ENCODE measurements at regions not wholly inside any gene's neighbourhood (a gene's known extent, or its start where the extent isn't known, plus 50 kb on each side); places are given as distances from the start of the nearest gene placed in this dataset.

DNA sequence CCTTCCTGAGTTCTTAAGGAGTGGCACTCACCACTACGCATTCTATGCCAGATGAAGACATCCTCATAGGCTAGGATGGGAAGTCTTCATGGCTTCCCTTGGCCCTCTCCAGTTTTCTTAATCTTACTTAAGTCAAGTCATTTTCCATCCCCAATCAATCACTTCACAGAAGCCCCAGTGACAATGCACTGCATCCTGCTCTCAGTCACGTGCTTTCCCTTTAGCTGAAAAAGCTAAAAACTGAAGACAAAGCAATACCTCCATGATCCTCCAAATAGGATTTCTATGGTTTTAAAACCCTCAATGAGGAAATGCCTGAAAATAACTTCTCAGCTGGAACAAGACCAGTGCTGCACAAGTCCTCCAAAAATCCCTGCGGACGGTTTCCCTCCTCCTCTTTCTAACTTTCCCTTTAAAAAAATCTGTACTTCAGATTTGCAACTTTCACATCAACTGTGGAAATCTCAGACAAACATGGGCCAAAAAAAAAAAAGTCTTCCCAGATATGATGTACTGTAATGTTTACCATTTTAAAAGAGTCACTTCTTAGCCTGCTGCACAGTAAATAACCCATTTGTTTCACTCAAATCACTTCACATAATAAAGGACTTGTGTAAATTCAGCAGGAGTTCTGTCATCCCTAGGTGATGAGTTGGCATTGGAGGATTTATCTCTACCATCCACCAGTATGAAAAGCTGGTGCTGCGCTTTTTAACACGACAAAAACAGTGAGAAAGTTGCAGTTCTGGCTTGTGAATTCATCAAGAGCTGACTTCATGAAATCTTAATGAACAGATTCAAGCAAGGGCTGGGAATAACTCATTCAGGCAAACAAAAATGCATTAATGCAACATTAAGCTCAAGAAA is 590.0 kb upstream of the NOX3 start:
- no peak for DNase-seq (ENCODE audit: low spot score)
- no peaks in the 10 kb centered on the region for H3K4me1 Mint-ChIP-seq (ENCODE audit: low read depth)
- peaks cover 20% of the 10 kb centered on the region for H3K9me3 Mint-ChIP-seq

DNA sequence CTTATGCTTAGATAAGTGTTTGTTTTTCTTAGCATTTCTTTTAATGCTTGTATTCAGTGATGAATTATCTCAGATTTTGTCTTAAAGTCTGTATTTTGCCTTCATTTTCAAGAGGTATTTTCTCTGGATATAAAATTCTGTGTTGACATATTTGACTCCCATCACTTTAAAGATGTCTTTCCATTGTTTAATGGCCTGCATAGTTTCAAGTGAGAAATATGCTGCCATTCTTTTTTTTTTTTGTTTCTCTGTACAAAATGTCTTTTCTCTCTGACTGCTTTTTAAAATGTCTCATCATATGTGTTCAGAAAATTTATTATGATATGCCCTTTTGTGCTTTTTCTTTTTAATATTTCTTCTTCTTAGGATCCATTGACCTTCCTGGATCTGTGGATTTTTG is 578.0 kb upstream of the NOX3 start:
- Mint-ChIP-seq H3K27me3 (ENCODE audit: low read depth) (no peaks in the 10 kb centered on the region), H3K4me1 (ENCODE audit: low read depth) (peaks cover 2% of the 10 kb centered on the region), H3K27ac (no peak overlapping the region), H3K9me3 (peaks cover 21% of the 10 kb centered on the region), H3K36me3 (ENCODE audit: low read depth) (no peaks in the 10 kb centered on the region), H3K4me3 (ENCODE audit: low read depth) (no peak overlapping the region)
- intact Hi-C loops (cut with micrococcal nuclease): no loop called here
- no peak for DNase-seq (ENCODE audit: low spot score)

More for the DNA sequence above, 590.0 kb upstream of the NOX3 start:
- no peak overlapping the region for H3K27ac Mint-ChIP-seq
- H3K36me3 Mint-ChIP-seq (ENCODE audit: low read depth): no peaks in the 10 kb centered on the region
- no peak overlapping the region for H3K4me3 Mint-ChIP-seq (ENCODE audit: low read depth)
- H3K27me3 Mint-ChIP-seq (ENCODE audit: low read depth): no peaks in the 10 kb centered on the region
- intact Hi-C loops (cut with micrococcal nuclease): no loop called here

DNA sequence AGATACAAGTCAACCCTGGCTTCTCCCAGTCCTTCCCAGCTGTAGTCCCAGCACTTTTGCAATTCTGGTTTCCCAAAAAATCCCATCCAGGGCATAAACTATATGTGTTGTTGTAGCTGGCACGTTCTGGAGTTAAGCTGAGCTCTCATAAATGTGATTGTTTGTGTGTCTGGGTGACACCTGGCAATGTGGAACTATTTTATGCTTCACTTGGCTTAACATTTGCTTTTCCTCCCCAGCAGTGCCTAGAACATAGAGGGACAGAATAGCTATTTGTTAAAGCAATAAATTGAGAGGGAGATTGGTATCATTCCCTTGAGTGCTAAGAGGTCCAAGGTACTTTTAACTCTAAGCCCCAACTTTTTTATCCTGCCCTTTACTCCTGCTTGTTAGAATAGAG is 575.9 kb upstream of the NOX3 start:
- Mint-ChIP-seq H3K4me3 (ENCODE audit: low read depth) (no peak overlapping the region), H3K9me3 (peaks cover 24% of the 10 kb centered on the region), H3K4me1 (ENCODE audit: low read depth) (peaks cover 3% of the 10 kb centered on the region), H3K27ac (no peak overlapping the region), H3K27me3 (ENCODE audit: low read depth) (no peaks in the 10 kb centered on the region), H3K36me3 (ENCODE audit: low read depth) (no peaks in the 10 kb centered on the region)
- no peak for DNase-seq (ENCODE audit: low spot score)
- intact Hi-C loops (cut with micrococcal nuclease): no loop called here

DNA sequence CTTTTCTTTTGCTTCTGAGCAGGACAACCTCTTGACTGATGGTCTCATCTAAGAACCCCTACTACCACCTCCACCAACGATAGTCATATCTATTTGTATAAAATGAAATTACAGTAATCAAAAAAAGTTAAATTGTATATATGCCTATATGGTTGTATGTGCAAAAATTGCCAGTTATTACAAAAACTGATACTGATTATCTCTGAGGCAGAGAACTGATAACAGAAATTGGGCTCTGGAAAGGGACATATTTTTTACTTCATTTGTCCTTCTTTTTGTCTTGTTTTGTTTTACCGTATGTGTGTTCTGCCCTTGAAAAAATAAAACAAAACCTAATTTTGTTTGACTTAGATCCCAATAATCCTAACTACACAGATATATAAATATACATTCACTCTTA is 574.4 kb upstream of the NOX3 start:
- intact Hi-C loops (cut with micrococcal nuclease): no loop called here
- DNase-seq (ENCODE audit: low spot score): no peak

DNA sequence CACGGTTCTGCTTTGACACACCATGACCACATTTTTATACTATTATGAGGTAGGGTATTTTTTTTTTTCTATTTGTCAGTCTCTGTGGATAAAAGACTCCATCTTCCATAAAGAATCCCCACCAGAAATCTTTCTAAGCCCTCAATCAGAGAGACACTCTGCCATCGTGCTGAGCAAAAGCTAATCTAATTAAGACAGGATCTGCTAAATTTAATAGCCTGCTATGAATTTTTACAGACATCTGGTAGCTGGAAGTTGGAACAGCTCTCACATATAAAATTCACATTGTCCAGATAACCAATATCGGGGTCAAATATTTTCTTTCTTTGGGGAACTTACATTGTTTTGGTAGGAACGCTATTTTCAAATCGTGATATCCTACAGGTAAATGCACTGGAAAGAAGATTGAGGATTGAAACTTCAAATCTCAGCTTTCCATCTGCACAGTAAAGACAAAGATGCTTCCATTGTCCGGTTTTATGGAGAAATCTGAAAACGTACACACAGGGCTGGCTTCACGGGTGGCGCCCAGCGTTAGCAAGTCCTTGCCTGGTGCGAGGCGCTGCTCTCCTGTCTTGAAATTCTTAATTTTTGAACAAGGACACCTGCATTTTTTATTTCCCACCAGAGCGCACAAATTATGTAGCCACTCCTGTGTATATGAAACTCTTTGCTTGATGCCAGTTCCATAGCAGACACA is 573.8 kb upstream of the NOX3 start:
- intact Hi-C loops (cut with micrococcal nuclease): no loop called here
- Mint-ChIP-seq H3K4me1 (ENCODE audit: low read depth) (peaks cover 3% of the 10 kb centered on the region), H3K9me3 (peaks cover 32% of the 10 kb centered on the region), H3K27ac (peak overlapping the region; percentile 54), H3K27me3 (ENCODE audit: low read depth) (no peaks in the 10 kb centered on the region), H3K36me3 (ENCODE audit: low read depth) (no peaks in the 10 kb centered on the region), H3K4me3 (ENCODE audit: low read depth) (no peak overlapping the region)
- DNase-seq (ENCODE audit: low spot score): no peak

More for the DNA sequence above, 574.4 kb upstream of the NOX3 start:
- H3K36me3 Mint-ChIP-seq (ENCODE audit: low read depth): no peaks in the 10 kb centered on the region
- H3K4me1 Mint-ChIP-seq (ENCODE audit: low read depth): peaks cover 3% of the 10 kb centered on the region
- H3K27ac Mint-ChIP-seq: no peak overlapping the region
- H3K9me3 Mint-ChIP-seq: peaks cover 30% of the 10 kb centered on the region
- H3K27me3 Mint-ChIP-seq (ENCODE audit: low read depth): no peaks in the 10 kb centered on the region
- no peak overlapping the region for H3K4me3 Mint-ChIP-seq (ENCODE audit: low read depth)

DNA sequence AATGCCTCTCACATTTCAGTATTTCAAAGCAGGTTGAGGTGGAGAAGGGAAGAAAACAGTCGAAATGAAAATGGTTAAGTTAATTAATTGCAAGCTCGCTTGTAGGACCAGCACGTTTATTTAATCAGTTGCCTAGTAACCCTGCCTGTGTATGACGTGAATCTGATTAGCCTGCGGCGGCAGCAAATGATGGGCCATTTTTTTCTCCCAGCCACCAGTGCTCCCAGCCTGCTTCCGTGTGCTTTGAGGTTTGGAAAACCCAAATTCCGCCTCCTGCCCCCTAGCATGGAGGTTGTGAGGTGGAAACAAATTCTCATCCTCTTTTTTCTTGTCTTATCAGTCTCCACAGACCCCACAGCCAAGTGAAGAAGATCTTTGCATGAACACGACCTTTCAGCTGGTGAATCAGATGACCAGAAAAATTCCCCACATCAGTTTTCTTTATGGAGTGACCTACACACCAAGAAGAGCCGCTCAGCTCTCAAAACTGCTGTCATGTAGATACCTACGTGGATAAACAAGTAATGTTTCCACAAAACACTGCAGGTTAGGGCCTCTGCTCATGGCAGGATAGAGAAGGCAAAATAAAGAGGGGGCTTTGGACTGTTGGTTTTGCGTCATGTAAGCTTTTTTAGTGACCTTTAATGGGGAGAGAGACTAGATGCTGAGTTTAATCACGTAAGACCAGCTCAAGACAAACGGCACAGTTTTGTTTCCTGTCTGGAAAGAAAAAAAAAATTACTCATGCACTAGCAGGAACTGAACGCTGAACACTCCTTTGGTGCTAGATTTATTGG is 572.9 kb upstream of the NOX3 start:
- intact Hi-C loops (cut with micrococcal nuclease): no loop called here
- Mint-ChIP-seq H3K4me3 (ENCODE audit: low read depth) (no peak overlapping the region), H3K4me1 (ENCODE audit: low read depth) (peaks cover 3% of the 10 kb centered on the region), H3K9me3 (peaks cover 33% of the 10 kb centered on the region), H3K27me3 (ENCODE audit: low read depth) (no peaks in the 10 kb centered on the region), H3K36me3 (ENCODE audit: low read depth) (no peaks in the 10 kb centered on the region), H3K27ac (peak overlapping the region; percentile 54)
- DNase-seq (ENCODE audit: low spot score): no peak

DNA sequence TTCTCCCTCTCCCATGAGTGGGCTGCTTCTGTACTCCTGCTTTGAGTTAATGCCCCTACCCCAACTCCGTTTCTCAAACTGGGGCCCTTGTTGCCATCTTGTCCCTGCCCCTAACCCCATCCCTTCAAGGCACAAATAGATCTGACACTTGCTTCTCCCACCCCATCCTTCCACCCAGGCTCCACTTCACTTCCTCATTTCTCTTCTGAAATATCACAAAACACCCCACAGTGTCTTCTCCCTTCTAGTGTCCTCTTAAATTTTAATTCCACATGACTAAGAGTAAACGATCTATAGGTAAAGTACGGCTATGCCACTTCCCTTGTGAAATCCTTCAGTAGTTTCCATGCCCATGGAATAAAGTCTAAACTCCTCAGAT is 571.6 kb upstream of the NOX3 start:
- H3K27ac Mint-ChIP-seq: no peak overlapping the region
- H3K9me3 Mint-ChIP-seq: peaks cover 27% of the 10 kb centered on the region

DNA sequence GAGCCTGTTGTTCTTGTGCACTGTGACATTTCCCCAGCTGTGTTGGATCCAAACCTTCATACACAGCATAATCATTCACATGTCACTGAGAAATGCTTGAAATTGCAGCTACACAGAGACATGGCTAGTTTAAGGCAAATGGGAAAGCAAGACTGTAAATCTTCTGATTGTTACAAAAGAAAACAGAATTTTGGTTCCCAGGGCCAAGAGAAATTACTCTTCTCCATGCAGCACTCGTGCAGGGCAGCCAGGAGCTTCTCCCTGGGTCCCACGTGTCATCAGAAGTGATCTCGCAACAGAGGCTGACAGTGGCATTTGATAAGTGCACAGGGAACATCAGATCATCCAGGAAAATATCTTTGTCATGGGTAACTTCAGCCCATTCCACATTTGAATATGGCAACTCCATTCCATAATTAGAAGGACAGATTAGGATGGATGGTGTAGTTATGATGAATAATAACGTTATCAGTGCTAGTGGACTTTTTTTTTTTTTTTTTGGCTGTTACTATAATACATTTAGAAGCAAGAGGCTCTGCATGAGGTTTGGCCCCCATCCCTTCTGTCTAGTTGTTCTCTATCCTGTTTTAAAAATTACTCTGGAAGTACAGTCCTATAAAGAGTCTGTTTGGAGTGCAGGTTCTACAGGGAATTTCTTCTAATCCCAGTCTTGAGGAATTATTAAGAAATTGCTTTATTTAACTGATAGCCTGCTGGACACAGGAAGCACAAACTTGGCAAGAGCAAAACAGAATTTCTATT is 571.0 kb upstream of the NOX3 start:
- Mint-ChIP-seq H3K4me3 (ENCODE audit: low read depth) (no peak overlapping the region), H3K36me3 (ENCODE audit: low read depth) (no peaks in the 10 kb centered on the region), H3K9me3 (peaks cover 22% of the 10 kb centered on the region), H3K27me3 (ENCODE audit: low read depth) (no peaks in the 10 kb centered on the region), H3K27ac (no peak overlapping the region), H3K4me1 (ENCODE audit: low read depth) (peaks cover 3% of the 10 kb centered on the region)
- no peak for DNase-seq (ENCODE audit: low spot score)
- intact Hi-C loops (cut with micrococcal nuclease): no loop called here

More for the DNA sequence above, 571.6 kb upstream of the NOX3 start:
- no peaks in the 10 kb centered on the region for H3K36me3 Mint-ChIP-seq (ENCODE audit: low read depth)
- no peak for DNase-seq (ENCODE audit: low spot score)
- H3K4me1 Mint-ChIP-seq (ENCODE audit: low read depth): peaks cover 3% of the 10 kb centered on the region
- H3K4me3 Mint-ChIP-seq (ENCODE audit: low read depth): no peak overlapping the region
- intact Hi-C loops (cut with micrococcal nuclease): no loop called here
- H3K27me3 Mint-ChIP-seq (ENCODE audit: low read depth): no peaks in the 10 kb centered on the region

DNA sequence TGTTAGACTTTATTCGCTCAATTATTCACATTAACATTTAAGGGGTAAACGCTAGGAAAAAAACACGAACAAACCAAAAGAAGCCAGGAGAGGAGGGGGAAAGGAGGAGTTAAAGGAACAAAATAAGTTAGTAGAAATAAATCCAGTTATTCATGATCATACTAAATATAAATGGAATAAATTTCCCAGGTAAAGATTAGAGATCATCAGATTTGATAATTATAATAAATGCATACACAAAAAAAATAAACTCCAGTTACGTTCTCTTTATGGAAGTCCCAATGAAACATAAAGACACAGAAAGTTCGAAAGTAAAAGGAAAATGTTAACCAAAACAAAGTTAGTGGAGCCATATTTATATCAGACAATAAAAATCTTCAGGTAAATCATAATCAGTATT is 568.7 kb upstream of the NOX3 start:
- Mint-ChIP-seq H3K4me1 (ENCODE audit: low read depth) (peaks cover 3% of the 10 kb centered on the region), H3K4me3 (ENCODE audit: low read depth) (no peak overlapping the region), H3K9me3 (peaks cover 22% of the 10 kb centered on the region), H3K27me3 (ENCODE audit: low read depth) (no peaks in the 10 kb centered on the region), H3K36me3 (ENCODE audit: low read depth) (no peaks in the 10 kb centered on the region), H3K27ac (no peak overlapping the region)
- no peak for DNase-seq (ENCODE audit: low spot score)
- intact Hi-C loops (cut with micrococcal nuclease): no loop called here

DNA sequence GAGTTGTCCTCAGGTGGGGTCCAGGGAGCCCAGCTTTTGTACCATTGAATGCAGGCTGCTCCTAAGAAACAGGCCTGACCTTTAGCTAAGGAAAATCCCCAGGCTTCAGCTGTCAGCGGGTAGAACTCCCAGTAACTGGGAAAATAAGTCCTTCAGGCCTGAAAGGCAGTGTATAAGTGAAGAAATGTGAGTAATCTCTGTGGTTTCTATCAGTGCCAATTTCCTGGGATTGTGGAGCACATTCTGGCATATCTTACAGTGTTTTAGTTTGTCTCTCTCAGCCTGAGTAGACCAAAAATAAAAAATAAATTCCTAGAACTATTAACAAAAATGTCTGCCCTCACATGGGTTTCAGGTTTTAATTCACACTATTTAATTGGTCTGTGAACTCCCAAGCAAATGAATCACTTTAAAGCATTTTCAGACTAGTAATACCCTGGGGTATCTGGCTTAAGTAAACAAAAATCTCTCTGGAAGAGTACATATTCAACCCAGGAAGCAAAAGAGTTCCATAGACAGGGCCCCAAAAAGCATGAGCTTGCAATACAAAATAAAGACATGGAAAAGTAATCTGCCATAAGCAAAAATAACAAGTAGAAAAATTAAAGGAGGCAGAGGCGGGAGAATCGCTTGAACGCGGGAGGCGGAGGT is 566.2 kb upstream of the NOX3 start:
- DNase-seq (ENCODE audit: low spot score): no peak
- H3K9me3 Mint-ChIP-seq: peaks cover 18% of the 10 kb centered on the region
- no peak overlapping the region for H3K27ac Mint-ChIP-seq
- H3K4me1 Mint-ChIP-seq (ENCODE audit: low read depth): no peaks in the 10 kb centered on the region
- no peak overlapping the region for H3K4me3 Mint-ChIP-seq (ENCODE audit: low read depth)
- no peaks in the 10 kb centered on the region for H3K27me3 Mint-ChIP-seq (ENCODE audit: low read depth)
- intact Hi-C loops (cut with micrococcal nuclease): no loop called here
- H3K36me3 Mint-ChIP-seq (ENCODE audit: low read depth): no peaks in the 10 kb centered on the region

DNA sequence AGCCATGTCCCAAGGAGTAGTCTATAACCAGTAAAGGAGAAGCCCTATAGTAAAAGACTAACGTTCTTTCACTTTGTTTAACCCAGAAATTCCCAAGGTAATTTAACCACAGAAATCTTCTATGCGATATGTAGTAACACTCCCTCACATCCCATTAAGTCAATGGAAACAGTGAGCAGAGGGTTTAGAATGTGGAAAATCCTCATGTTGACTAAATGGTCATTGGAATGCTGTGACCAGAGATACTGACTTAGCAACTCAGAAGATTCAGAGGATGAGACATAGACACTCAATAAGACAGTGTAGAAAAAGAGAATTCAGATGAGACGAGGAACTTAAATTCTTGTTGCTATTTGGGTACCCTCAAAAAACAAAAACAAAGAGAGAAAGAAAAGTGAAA is 562.2 kb upstream of the NOX3 start:
- H3K27me3 Mint-ChIP-seq (ENCODE audit: low read depth): no peaks in the 10 kb centered on the region
- no peaks in the 10 kb centered on the region for H3K36me3 Mint-ChIP-seq (ENCODE audit: low read depth)
- H3K9me3 Mint-ChIP-seq: peaks cover 5% of the 10 kb centered on the region
- peaks cover 3% of the 10 kb centered on the region for H3K4me1 Mint-ChIP-seq (ENCODE audit: low read depth)
- no peak overlapping the region for H3K4me3 Mint-ChIP-seq (ENCODE audit: low read depth)
- no peak for DNase-seq (ENCODE audit: low spot score)
- intact Hi-C loops (cut with micrococcal nuclease): no loop called here
- H3K27ac Mint-ChIP-seq: no peak overlapping the region

Measured in activated T-helper 2 cell treated with anti-CD3 and anti-CD28 coated beads, Interferon-gamma antibody, Interleukin-2, Interleukin-4, amounts not matched to agents 10 μg/mL and 5 μg/mL and 100 μg/mL, durations not matched to agents 14 hours and 24 hours and 36 hours (primary cell).